ENCODE measurements at regions not wholly inside any gene's neighbourhood (a gene's known extent, or its start where the extent isn't known, plus 50 kb on each side); places are given as distances from the start of the nearest gene placed in this dataset.

- TF ChIP-seq POLR2A (IDR thresholded peaks at IDR 0.05), result no peak
- TF ChIP-seq, protein P1, sequence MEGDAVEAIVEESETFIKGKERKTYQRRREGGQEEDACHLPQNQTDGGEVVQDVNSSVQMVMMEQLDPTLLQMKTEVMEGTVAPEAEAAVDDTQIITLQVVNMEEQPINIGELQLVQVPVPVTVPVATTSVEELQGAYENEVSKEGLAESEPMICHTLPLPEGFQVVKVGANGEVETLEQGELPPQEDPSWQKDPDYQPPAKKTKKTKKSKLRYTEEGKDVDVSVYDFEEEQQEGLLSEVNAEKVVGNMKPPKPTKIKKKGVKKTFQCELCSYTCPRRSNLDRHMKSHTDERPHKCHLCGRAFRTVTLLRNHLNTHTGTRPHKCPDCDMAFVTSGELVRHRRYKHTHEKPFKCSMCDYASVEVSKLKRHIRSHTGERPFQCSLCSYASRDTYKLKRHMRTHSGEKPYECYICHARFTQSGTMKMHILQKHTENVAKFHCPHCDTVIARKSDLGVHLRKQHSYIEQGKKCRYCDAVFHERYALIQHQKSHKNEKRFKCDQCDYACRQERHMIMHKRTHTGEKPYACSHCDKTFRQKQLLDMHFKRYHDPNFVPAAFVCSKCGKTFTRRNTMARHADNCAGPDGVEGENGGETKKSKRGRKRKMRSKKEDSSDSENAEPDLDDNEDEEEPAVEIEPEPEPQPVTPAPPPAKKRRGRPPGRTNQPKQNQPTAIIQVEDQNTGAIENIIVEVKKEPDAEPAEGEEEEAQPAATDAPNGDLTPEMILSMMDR (IDR thresholded peaks at IDR 0.05), result no peak
These were observed 89.4 kb downstream of the KIF2B start for GRCh38 chr17:53912117-53912516.

Data from heart left ventricle (tissue), 13 donors.